RWPE1 (cell line): ENCODE measurements at regions not wholly inside any gene's neighbourhood (a gene's known extent, or its start where the extent isn't known, plus 50 kb on each side); places are given as distances from the start of the nearest gene placed in this dataset.
"Not testable (repeated sequence)": the region's sequence is repeated elsewhere in the genome, so short reads cannot be mapped to it uniquely, and the experiment has no call there.

Source experiments
- CTCF ChIA-PET: fragments of 350-600 bp; sonication (Branson Sonifier 250); formaldehyde crosslinking; extraction: SDS; loops from one replicate; lab custom pipeline; 2021; lab: Yijun Ruan, JAX
- POLR2A ChIA-PET: fragments of 400-600 bp; formaldehyde crosslinking; extraction: SDS; loops from one replicate; lab custom pipeline; 2020; ENCODE audit warnings: antibody characterized with exemption; ENCODE audit not compliant: low non-redundant PET; lab: Yijun Ruan, JAX
- DNase-seq: peaks from one replicate; pipeline ENCODE4 v3.0.0; 2012; ENCODE audit warnings: low spot score
- H3K27ac ChIP-seq: fragments of 450-650 bp; 2 replicates; pipeline ENCODE4 v1.5.1; 2017

DNA sequence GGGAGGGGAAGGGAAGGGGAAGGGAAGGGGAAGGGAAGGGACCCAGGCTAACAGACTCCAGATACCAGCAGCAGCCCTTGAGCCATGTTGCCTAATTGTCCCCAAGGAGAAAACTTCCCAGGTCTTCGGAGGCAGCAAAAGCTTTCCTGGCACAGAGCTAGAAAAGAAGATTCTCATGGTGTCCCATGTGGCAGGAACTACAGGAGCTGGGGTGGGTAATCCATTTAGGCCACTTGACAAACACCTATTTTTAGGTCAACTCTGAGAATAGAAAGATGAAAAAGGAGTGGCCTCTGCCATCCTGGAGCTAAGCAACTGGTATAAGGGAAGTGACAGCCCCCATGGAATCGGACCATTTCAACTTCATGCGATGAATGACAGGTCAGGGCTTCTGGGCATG lies 52.1 kb upstream of the SPDYE9 start:
- CTCF ChIA-PET, POLR2A ChIA-PET, DNase-seq, H3K27ac ChIP-seq: not testable (repeated sequence)
